Anterior cingulate cortex (tissue), 58 donors: ENCODE measurements at regions not wholly inside any gene's neighbourhood (a gene's known extent, or its start where the extent isn't known, plus 50 kb on each side); places are given as distances from the start of the nearest gene placed in this dataset.
"Not testable (repeated sequence)": the region's sequence is repeated elsewhere in the genome, so short reads cannot be mapped to it uniquely, and the experiment has no call there.

Experiments used
- DNase-seq, 58 donors: peaks; one replicate each; lab custom pipeline; 2025; lab: John Stamatoyannopoulos, UW

DNA sequence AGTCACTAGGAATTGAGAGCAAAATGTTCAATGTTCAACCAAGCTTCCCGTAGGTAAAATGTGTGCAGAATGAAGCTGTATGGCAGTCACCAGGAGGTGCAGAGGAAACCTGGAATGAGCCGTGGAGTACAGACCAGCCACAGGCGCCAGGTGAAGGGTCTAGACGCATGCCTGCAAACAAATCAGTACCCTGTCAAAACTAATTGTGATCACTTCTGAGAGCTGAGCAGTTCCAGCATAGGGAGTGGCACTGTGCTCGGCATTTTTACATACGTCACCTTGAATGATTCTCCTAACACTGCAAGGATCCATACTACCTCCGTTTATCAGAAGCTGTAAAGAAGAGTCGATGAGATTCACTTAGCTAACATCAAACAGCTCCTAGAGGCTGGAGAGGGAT lies 346.1 kb upstream of the ID2 start:
- DNase-seq: no peak

DNA sequence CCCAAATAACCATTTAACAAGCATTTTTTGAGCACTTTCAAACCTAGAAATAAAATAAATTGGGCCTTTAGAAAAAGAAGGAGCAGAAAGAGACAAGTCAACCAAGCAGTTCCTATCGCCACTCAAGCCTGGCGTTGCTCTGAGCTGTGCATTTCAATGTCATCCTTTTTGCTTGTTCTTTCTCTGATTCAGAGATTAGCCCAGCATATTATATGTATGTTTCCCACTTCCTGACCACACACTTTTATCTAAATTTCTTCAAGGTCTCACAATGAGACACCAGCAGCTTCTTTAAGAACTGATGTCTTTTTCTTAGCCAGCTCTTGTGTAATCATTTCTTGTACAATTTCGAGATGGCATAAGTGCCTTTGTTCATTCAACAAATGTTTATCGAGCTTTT lies 344.5 kb upstream of the ID2 start:
- DNase-seq: no peak

DNA sequence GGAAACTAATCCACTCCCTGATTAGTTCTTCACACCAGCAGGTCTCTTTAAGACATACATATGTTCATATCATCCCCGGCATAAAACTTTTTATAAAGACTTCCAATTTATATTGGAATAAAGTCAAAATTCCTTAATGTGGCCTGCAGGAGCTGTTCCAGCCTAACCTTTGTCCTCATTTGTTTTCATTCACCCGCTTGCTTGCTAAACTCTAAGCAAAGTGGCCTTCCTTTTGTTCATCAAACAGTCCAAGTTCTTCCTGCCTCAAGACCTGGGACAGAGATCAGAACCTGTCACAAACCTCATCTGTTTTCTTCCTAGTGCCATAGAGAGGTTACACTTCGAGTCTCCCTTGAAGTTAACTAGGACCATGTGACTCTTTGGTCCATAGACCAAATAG lies 339.4 kb upstream of the ID2 start:
- no peak for DNase-seq

DNA sequence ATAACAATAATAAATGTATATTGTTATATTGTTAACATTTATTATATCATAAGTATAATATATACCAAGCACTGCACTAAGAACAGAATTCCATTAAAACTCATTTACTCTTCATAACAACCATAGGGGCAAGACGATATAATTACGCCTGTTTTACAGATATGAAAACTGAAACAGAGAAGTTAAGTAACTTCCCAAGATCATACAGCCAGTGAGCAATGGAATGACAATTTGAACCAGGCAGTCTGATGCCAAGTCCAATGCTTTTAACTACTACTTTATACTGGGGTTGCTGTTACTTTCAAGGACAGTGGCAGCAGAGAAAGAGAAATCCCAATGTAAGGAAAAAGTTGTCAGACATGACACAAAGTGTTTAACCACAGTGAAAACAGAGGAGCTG lies 338.8 kb upstream of the ID2 start:
- DNase-seq: no peak

DNA sequence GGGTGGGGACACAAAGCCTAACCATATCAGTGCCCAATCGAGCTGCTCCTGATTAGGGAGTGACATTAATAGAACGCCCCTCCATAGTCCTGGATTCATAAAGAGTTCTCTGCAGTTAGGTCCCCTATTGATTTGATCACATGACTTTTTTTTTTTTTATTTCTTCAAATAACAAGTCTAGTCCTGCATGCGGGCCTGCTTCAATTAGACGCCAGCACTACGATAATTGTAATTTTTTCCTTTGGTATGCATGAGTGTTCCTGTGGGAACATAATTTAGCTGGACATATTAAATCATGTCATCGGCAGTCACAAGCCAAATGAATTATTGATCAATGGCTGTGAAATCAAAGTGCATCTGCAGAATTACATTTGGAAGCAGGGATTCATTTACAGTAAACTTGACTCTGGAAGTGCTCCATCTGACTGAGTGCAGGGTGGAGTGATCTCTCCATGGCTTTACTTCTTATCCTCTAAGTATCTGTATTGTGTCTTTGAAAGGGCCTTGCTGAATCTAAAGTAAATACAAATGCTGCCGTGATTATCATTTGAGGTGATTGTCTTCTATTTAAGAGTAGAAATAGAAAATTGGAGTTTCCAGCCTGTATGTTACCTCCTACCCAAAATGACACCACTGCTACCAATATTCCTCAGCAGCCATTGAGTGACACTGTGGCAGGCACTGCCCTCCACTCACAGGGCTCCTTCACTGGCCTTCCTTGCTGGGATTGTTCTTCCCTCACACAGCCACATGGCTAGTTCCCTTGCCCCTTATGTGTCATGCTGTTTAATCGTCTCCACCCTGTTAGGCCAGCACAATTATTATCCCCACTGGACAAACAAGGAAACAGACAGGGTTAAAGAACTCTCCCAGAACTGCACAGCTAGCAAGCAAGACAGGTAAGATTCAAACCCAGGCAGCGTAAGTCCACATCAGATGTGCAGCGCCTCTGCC lies 337.4 kb upstream of the ID2 start:
- no peak for DNase-seq

DNA sequence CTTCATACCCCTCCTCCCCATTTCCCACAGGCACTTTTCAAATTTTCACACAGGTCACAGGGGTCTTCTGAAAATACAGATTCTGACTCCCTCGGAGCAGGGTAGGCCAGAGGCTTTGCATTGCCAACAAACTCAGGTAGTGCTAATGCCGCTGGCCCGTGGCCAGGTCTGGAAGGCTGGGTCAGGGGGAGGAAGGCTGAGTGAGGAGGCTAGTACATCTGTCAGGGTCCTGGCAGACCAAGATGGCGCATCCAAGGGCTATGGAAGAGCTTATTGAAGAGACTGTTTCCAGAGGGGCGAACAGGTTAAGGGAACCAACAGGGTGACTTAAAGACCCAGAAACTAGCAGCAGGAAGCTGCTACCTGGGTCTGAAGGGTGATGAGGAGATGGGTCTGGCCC lies 336.7 kb upstream of the ID2 start:
- DNase-seq: no peak

DNA sequence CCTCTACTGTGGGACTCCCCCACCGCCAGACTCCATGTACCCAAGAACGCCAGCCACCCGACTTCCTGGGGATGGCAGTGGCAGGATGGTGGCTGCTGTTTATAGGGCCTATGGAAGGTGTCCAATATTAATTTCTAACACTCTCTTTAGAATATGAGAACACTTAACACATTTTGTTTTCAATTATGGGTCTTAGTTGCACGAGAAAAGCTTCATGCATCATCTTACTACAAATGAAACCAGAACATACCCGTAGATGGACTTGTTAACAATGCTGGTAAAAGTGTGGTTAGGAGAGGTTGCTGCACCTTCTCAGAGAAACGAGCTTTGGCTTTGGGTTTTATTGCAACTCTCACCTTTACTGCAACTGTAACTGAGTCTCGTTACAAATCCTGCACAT lies 335.6 kb upstream of the ID2 start:
- DNase-seq: no peak

DNA sequence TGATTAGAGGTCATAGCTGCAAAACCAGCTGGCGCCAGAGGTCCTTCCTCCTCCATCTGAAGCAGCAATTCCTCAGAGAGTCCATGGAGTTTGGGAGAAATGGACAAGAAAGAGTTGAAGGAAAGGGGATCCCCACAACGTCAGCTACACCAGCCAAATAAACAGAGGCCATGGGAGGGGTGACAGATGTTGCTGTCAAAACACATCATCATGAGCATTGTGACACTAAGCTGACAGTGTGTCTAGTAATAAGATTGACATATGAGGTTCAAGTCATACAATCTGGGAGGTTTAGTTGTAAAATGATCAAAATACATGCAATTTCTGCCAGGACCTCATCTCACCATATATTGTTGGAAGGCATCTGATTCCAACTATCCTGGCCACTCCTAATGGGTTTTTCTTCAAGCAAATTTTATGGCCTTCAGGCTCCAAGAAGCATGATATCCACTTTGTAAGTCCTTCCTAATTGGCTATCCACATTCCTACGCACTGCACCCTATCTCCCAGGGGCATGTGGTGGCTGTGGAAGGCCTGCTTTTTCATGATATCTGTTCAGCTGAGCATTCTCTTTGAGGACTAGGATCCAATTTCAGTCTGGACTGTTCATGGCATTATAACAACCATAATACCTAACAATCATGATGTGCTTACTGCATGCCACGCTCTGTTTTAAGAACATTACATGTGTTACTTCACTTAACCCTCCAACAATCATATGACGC lies 335.0 kb upstream of the ID2 start:
- no peak for DNase-seq

DNA sequence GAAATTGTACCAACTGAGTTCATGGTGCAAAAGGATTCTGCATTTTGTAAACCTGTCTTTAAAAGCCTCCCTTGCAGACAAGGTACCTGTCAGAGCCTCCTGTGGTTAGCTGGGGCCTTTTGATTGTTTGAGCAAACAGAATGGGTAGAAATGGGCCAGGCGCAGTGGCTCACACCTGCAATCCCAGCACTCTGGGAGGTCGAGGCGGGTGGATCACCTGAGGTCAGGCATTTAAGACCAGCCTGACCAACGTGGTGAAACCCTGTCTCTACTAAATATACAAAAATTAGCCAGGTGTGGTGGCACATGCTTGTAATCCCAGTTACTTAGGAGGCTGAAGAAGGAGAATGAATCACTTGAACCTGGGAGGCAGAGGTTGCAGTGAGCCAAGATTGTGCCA lies 332.9 kb upstream of the ID2 start:
- not testable (repeated sequence) for DNase-seq

DNA sequence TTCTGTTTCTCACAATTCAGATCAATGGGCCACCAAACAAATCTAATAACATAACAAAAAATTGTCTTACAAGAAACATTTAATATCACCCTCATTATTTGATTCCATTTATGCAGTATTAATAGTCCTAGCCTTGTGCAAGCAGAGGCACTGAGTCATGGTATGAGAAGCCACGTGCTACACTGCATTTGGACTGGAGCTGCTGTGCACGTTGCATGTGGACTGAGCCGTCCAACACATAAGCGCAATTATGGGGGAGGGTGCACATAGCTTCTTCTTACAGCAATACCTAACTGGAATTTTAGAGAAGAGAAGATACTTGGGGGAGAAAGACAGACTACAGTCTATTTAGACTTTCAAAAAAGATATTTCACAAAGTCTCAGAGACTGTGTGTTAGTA lies 329.6 kb upstream of the ID2 start:
- no peak for DNase-seq

DNA sequence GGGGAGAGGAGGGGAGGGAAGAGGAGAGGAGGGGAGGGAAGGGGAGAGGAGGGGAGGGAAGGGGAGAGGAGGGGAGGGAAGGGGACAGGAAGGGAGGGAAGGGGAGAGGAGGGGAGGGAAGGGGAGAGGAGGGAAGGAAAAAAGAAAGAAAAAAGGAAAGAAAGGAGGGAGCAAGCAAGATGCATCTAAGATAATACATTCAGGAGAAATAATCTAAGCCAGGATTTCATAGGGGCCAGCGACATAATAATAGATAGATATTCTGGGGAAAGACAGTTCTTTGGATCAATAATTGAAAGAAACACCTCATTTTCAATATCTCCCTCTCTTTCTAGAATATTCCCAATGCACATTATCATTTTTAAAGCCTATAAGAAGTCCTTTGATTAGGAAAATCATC lies 328.9 kb upstream of the ID2 start:
- DNase-seq: no peak

DNA sequence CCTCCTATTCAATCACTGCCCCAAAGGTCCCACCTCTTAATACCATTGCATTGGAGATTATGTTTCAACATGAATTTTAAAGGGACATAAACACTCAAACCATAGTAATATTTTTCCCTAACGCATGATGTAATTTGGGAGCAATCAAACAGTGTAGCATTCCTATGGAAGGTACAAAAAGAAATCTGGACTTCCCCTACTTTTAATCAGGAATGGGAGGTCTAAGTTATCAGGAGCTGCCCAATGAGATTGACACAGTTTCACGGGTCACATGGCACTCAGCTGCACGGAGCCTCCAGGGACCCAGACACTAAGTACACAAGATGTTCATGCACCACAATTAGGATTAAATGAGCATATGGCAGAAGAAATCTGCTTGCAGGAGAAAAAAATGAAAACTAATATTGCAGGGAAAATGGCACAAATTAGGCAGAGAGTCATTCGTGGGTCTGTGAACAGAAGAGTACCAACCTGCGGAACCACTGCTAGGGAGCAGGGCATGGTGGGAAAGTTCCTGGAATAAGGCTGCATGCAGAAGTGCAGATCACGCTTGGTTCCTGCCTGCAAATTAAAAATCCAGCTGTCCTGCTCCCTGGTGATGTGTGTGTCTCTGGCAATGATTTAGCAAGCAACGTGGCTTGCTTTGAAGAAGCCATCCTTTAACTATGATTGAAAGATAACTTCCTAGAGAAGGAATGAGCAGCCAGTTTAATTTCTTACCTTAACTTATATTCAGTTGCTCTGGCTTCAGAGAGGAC lies 326.6 kb upstream of the ID2 start:
- no peak for DNase-seq

DNA sequence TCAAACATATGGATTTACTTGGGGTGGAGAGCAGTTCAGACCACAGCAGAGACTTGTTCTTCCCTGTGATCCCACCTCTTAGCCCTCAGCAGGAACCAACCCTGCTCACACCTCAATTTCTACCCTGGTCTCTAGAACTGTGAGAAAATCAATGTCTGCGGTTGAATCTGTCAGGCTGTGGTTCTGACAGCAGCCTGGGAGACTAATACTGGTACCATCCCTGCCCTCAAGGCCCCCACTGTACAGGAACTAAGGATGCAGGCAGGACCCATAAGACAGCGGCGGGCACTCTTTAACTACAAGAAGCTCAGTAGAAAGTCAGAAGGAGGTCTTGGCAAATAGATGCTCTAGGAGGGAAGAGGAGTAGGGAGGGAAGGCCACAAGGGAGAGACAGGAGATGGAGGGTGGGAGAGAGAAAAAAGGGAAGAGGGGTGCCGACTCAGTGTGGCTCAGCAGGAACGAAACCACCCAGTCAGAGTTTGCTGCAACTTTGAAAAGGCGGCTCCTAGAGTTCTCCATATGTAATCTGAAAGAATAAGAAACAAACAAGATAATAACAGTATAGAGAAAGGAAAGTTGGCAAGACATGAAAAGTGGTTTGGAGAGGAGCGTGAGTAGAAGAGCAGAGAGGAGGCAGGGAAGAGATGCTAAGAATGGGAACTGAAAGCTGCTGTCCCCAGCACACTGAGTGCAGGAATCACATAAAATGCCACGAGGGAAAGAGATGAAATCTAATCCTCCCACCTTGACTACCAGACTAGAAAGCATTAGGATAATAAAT lies 323.9 kb upstream of the ID2 start:
- DNase-seq: no peak

DNA sequence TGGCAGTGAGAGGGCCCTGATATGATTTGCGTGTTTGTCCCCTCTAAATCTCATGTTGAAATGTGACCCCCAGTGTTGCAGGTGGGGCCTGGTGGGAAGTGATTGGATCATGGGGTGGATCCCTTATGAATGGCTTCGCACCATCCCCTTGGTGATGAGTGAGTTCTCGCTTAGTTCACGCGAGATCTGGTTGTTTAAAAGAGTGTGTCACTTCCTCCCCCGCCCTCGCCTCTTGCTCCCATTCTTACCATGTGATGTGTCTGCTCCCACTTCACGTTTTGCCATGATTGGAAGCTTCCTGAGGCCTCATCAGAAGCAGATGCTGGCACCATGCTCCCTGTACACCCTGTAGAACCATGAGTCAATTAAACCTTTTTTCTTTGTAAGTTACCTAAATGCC lies 319.9 kb upstream of the ID2 start:
- no peak for DNase-seq

DNA sequence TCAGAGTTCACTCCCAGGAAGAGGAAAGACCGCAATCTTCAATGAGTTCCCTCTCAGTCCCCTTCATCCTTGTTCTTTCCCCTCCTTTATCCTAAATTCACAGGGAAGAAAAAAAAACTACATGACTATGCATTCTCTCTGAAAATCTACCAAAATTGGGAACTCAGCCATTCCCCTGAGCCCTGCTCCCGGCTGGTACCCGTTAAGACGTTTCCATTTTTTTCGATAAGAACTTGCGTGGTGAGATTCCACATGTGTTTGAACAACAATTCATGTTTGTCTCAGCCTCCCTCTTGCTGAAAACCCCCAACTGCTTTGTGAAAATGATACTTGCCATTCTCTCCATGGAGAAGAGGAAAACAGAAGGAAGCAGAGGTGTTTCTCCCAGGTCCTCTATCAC lies 318.7 kb upstream of the ID2 start:
- DNase-seq: no peak

DNA sequence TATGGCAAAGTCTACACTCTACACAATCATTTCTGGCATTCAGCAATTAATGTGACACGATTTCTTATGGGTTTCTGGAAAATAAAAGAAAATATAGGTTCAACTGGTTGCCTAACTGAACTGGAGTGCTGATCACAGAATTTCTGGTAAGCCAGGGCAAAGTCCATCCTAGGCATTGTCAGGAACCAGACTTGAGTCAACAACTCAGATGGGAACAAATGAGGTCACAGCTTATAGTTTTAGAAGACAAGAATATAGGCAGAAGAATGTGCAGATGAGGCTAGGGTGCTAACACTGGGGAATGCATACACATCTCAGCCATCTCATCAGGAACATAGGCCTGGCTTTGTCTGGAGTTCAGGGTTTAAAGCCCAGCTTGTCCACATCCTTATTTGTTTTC lies 317.2 kb upstream of the ID2 start:
- DNase-seq: no peak

DNA sequence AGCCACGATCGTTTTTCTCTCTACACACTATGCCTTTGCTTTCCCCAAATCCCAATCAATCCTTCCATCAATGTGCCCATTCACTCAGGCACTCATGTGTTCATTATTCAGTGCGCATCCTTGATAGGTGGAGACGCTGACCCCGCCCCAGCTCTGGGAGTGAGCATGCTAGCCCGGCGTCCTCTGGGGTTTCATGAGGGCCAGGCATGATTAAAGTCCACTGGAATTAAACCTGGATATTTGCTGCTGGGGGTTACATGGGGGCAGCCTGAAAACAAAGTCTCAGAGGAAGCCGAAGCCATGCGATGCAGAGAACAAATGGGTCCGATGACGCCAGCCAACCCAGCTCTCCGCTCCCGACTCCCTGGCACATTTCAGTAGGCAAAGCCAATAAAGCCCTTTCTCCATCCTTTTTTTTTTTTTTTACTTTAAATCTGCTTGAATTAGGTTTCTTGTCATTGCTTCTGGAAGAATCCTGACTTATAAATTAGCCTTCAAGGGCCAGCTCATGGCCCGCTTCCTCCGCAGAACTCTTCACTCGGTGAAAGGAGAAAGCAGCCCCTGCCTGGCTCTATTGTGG lies 316.4 kb upstream of the ID2 start:
- DNase-seq: peak in 23 of 58 donors; percentile 5 to 77 (median 36)

DNA sequence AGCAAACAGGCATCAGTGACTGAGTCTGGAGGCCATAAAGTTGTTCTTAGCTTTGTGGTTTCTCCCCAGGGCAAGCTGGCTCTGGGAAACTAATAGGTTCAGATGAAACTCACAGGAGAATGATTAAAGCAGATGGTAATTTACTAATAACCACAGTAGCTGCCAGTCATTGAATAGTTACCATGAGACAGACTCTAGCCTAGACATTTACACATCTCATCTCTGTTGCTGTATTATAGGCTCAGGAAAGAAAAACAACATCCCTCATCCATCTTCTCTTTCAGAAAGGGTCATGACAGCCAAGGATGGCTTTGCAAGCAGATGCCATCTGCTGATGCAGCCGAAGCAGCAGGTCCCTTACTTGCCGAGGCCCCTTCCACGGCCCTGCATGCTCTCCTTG lies 314.0 kb upstream of the ID2 start:
- no peak for DNase-seq

DNA sequence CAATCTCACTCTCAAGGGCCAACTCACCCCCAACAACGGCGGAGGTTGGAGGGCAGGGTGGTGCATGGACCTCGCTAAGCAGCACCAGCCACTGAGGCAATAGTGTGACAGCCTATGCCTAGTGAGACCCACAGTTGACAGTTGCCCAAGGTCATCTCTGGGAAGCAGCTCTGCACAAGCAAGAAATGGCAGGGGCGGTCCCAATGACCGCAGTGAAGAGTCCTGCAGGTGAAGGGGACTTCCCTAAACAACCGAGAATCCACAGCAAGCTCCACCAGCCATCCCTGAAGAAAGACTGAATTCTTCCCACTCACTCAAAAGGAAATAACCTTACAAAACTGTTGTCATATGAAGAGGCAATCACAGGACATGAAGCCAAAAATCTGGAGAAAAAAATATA lies 313.4 kb upstream of the ID2 start:
- DNase-seq: no peak

DNA sequence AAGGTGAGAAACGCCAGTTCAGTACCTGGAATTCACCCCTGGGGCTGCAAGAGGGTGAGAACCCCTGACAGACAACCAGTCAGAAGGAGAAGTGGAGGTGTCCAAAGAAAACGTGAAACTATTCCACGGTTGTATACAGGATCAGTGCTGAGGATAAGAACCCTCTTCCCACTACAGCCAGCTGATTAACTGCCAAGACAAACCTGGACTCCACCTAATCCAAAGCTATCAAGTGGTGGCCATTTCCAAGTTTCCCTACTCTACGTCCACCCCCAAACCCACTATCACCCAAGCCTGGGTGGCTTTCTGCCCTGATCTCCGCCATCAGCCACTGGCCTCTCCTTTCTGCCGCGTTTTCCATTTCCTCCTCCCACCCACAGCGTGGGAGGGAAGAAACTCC lies 312.3 kb upstream of the ID2 start:
- DNase-seq: no peak
